ENCODE measurements at regions not wholly inside any gene's neighbourhood (a gene's known extent, or its start where the extent isn't known, plus 50 kb on each side); places are given as distances from the start of the nearest gene placed in this dataset.

- TF ChIP-seq CTCF (IDR thresholded peaks at IDR 0.05 in 2 of 3, conservative IDR thresholded peaks at IDR 0.05 in 1 of 3; ENCODE audit: borderline replicate concordance in 1 of 3, insufficient read depth in 1 of 3, low read depth in 2 of 3, low read length in 2 of 3): no peak
- TF ChIP-seq EZH2 (IDR thresholded peaks at IDR 0.05): no peak
- TF ChIP-seq POLR2AphosphoS5 (IDR thresholded peaks at IDR 0.05; ENCODE audit: low read depth, low read length): no peak
- no peak for TF ChIP-seq POLR2A (IDR thresholded peaks at IDR 0.05; ENCODE audit: borderline replicate concordance, extremely low read depth, insufficient read depth, insufficient read length)
- no peak for TF ChIP-seq EGR1 (IDR thresholded peaks at IDR 0.05; ENCODE audit: low read depth)
- no peak for TF ChIP-seq MAX (IDR thresholded peaks at IDR 0.05)
- TF ChIP-seq SIN3A (IDR thresholded peaks at IDR 0.05; ENCODE audit: low read depth): no peak
- no peak for TF ChIP-seq ZNF274 (IDR thresholded peaks at IDR 0.05; ENCODE audit: low read depth, low read length)
- TF ChIP-seq YY1 (IDR thresholded peaks at IDR 0.05; ENCODE audit: extremely low read depth, insufficient replicate concordance, low read depth, low read length): no peak
These were observed 372.7 kb downstream of the SH2D1A start for GRCh38 chrX:124719060-124719459.

Data from HCT116 (cell line).